GM19328 (cell line): ENCODE measurements at regions not wholly inside any gene's neighbourhood (a gene's known extent, or its start where the extent isn't known, plus 50 kb on each side); places are given as distances from the start of the nearest gene placed in this dataset.

ENCODE experiments used
- ATAC-seq: cut with Tn5 transposase; IDR thresholded peaks from one replicate; pipeline ENCODE4 v1.9.1; 2021; ENCODE audit warnings: mild to moderate bottlenecking, moderate library complexity; ENCODE audit not compliant: unreplicated experiment

DNA sequence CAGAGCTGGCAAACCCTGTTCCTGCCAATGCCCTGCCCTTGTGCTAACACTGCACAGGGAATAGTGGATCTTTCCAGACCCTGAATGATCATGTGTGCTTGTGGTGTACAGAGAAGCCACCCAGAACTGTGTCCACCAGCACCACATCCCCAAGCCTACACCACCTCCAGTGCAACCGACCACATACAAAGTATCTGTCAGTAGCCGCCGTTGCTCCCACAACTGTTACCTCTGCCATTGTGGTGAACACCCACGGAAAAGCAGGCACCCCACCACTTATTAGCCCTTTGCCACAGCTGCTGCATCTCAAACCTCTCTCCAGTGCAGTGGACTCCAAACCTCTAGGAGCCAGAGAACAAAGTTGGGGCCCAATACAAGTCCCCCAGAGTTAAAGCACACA, 1049.6 kb downstream of the TRHDE start:
- ATAC-seq = no peak

DNA sequence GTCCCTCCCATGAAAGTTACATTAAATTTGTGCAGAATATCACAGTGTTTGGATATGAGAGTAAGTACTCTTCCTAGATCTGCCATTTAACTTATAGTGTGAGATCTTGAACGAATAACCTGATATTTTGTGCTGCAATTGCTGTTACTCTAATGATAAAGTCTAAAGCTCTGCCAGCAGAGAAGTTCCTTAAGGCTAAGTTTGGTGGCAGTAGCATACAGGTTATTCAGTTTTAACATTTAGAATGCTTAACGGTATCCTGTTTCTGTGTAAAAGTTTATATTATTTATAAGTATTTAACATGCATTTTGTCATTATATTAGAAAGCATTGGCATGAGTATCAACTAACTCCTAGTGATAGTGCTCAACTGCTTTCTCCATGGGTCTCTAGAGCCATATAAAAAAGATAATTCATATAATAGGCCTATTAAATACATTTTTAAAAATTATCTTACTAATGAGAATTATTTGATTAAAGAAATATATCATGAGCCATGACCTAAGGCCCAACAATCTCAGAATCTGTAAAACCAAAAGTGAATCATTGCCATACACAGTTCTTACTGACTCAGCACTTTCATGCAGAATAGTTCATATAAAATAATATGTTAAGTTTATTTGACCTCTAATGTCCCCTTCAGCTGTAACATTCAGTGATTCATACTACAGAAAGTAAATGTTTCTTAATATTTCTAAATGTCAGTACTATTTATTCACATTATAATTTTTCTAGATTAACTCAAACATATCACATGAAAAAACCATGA, 1058.6 kb downstream of the TRHDE start:
- no peak for ATAC-seq

DNA sequence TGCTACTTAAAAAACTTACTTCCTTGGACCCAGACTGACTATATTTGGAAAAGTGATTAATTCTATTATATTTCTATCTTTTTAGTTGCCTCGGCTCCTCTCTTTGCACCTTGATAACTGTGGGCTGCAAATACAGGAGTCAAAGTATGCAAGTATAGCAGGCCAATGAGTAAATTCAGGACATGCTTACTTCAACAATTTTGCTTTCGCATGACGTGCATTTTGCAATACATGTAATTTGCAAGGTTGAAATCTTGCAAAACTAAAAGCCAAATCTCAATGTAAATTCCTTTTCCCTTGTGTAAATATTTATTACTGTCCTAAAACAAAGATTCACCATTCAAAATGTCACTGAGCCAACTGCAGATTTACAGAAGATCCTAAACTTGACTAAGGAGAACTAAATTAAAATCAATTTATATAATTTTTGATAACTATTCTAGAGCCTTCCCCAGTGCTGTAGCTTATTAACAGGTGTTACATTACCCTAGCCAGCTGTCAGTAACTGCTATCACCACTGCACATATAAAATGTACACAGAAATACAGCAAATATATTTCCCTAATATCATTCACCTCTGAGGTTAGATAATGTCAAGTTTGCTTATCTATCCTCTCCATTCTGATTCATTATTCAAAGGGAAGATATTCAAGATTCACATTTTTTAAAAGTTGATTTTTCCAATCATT, 1069.5 kb downstream of the TRHDE start:
- no peak for ATAC-seq

DNA sequence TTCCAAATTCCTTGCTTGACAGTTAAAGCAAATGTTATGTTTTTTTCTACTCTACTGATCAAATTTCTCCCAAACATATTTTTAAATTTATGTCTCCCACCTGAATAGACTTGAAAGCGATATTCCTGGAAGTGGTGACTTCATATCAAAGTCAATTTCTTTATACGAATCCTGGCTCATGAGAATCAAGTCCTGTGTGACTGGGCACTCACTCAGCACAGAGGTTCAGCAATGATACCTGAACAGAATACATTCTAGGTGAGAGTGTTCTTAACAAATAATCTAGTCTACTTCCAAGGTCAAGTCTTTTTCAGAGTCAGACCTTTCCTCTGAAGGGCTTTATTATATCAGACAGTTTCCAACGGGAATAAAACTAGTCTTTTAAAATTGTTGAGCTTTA, 1070.6 kb downstream of the TRHDE start:
- ATAC-seq = no peak

DNA sequence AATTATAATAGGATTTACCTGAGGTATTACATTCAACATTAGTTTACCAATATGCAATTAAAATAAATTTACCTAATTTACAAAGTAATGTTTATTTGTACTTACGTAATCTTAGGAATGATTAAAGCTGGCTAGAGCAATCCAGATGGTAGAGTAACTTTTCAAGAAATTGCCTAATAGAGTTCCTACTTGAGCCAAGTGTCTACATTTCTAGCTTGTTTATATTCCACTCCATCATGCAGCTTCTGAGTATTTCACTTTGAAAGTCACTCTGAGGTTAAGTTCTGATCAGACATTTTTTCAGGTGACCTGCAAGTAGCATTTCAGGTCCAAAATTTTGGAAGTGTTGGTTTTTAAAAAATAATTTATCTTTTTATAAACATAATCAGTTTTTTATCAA, 1080.7 kb downstream of the TRHDE start:
- ATAC-seq = no peak

DNA sequence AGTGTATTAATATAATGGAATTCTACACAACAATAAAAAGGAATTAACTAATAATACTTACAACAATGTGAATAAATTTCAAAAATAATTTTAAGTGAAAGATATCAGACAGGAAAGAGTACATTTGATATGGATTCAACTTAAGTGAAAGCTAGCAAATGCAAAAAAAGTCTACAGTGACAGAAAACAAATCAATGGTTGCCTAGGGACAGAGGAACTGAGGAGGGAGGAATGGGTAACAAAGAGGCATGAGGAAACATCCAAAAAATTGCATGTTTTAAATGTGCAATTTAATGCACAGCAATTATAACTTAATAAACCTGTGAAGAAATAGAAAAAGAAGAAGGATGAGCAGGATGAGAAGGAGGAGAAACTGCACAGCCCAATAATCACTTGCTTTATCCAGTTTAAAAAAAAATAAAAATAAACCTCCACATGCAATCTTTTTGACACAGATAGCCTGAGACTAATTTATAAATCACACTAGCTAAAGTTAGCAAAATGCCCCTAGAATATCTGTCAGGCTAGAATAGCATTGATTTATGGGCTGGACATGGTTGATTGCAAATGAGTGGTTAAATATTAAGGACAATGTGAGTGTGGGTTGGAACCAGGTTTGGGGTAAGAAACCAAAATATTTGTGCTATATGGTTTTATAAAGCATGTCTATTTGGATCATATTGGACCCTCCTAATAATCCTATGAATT, 1089.1 kb downstream of the TRHDE start:
- ATAC-seq = no peak

DNA sequence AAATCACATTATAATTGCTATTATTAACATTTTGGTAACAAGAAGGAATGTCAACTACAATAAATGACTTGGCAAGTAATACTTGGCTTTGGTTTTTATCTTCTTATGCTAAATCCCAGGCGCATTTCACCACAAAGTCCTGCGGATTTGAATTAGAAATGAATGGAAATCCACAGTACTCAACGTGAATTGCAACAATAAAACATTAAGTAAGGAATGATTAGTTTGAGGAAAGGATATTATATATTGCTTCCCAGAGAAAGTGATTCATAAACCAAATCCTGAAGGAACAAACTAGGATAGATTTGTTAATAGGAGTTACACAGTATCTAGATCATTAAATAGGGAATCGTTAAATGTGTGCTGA, 1089.7 kb downstream of the TRHDE start:
- ATAC-seq = no peak

DNA sequence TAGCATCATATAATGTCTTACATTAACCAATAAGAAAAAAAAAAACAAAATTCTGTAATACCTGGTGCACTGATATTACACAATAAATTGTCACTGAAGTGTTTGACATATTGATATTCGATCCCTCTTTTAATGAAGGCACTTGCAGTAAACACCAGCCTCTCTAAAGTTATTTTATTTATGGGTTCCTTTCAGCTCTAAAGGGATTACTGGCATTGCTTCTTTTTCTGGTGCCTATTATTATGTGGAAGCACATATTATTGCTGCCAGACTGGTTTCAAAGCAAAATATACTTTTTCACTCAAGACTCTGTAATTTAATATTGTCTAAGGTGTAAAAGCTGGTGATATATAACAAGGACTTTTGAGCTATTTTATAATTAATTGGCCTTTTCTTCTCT, 1090.5 kb downstream of the TRHDE start:
- ATAC-seq = no peak

DNA sequence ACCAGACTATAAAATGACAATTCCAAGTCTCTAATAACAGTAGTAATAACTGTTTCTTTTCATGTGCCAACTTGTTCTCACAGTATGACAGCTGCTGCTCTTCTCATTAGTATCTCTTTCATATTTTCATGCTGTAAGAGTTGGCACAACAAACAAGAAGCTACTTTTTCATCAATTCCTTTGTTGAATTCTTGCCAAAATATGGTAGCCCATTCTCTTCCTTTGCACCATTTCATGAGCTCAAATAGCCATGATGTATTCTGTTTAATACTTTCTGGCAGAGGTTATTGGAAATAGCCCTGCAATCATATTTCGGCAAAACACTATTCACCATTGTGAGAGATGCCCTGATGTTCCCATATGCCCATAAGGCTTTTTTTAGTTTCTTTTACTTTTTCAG, 1100.7 kb downstream of the TRHDE start:
- ATAC-seq = no peak

DNA sequence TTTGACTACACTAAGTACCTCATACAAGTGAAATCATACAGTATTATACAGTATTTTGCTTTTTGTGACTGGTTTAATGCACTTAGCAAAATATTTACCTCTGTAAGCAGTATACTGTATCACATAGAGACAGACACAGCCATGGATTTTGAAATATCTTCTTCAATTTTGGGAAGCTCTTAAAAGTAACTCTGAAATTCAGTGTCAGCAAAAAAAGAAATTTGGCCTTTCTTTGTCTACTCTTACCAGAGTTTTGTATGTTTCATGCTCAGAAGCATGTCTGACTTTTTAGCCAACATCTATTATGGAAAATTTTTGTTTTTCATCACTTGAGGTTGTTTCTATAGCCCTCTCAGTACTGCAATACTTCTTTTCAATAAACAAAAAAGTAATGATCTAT, 1102.2 kb downstream of the TRHDE start:
- ATAC-seq = no peak

DNA sequence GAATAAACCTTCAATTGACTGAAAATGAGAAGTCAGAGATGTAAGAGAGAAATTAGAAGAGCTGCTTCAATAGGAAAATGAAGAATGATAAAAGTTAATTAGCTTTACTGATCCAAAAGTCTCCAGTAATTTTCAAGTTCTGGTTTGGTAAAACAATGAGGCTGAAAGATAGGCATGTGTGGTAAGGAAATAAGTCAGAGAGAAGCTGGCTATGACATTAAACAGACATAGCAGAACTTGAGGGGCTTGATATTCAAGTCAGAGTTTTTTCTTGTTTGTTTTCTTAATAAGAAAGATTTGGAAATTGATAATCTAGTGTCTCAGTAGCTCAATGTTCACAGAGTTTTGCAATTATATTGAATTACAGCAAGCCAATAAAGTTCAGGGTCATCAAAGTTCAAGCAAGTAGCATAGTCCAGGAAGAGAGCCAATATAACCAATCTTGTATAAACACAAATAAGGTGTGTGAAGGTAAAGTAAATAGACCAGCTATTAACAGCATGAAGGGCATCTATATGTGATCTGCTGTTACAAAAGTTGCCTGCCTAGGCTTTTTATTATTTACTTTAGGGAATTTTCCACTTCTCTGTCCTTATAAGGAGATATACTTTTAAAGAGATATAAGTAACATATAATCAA, 1111.5 kb downstream of the TRHDE start:
- no peak for ATAC-seq

DNA sequence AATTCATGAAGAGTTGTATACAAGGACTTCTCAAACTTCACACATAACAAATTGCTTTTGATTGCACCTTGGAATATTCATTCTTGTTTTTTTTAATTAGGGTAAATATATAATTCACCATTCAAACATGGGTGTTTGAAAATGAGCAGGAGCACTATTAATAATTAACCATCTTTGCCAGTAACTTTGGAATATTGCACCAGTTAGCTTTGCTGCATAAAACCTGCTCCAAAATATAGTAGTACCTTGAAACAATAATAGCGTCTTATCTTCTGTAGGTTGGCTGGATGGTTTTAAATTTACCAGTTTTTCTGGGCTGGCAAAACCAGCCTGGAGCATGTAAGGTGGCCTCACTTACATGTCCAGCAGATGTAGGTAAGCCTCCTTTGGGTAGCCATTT, 1112.4 kb downstream of the TRHDE start:
- no peak for ATAC-seq

DNA sequence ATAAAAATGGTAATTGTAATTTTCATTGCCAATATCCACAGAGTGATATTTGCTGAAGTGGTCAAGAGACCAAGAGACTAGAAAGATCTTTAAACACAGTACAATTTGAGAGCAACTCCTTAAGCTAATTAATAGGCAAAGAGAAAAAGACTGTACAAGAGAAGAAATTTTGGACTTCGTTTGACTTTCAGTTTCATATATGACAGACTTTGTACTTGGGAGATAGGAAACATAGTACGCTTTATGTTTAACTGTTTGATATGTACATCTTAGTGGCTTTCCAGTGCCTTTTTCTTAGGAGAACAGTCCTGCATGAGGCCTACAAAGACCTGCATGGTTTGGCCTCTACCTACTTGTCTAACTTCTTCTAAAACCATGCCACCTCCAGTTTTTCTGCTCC, 1118.1 kb downstream of the TRHDE start:
- no peak for ATAC-seq

DNA sequence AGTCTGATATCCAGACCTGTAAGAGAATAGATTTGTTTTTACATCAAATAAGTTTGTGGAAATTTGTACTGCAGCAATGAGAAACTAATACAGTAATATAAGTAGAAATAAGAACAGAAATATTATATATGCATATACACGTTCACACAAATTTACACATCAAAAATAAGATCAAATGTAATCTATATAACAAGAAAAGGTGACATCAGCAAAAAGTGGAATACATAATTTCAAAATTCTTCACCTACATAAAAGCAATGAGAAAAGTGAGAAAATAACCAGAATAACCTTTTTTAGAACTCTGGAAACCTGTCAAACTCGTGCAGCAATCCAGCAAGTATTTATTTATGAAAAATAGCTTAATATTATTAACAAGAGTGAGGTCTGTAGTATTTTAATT, 1124.6 kb upstream of the ATXN7L3B start:
- no peak for ATAC-seq

DNA sequence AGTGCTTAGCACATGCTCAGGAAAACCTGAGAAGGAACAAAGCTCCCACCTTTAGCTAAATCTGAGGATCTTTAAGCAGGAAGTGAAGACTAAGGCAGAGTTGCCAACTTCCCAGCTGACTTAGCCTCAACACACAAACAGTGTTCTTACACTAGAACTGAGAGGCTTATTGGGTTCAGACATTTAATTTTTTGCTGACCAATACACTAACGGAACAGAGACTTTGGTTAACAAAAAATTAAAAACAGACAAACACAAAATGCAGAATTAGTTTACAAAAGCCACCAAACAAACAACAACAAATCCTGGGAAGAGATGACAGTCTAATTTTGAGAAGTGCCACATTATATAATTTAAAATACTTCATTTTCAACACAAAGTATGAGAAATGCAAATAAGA, 1123.7 kb upstream of the ATXN7L3B start:
- ATAC-seq = no peak

DNA sequence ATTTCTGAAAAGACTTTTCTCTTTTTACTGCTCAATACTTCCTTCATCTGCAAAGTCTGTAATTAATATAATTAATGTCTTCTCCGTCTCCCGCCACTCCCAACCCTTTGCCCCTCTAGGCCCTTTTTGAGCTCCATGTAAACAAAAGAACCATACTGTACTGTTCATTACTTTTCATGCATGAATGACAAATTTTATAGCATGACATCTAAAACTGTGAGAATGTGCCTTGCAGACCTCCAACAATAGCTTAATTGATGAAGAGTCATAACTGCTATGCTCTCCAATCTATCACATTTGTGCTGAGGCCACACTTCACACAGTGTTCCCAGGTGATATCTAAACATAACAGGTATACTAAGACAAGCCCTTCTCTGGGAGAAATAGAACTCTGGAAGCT, 1122.7 kb upstream of the ATXN7L3B start:
- no peak for ATAC-seq

DNA sequence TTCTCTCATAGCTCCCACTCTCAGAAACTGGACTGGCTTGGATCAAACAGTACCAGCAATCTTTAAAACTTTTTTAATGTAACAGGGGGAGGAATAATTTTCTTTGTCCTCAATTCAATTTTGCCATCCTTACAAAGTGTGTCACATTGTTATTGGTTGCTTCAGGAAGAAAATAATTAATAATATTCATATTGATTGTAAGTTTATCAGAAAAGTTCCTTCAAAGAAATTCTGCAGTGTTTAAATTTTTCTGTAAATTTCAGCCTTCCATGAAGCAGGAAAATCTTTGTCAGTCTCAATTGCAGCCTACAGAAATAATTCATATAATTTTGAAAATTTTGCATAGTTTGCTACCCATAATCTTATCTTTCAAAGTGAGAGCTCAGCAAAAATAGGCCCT, 1119.1 kb upstream of the ATXN7L3B start:
- no peak for ATAC-seq

DNA sequence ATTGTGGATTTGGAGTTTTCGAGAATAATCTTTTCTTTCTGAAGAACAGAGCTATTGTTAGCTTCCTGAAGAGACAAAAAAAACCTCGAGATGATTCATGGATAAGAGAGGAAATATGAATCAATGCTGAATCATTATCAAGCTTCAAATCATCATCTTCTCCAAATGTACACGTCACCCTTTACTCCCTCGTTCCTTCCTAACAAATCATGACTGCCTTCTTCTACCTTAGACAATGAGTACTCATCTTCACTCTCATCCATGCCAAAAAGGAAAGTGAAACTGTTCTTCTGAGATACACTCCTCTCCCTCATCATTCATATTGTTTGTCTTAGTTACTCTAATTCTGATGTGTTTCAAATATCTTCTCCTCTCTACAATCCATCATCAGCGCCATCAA, 1115.8 kb upstream of the ATXN7L3B start:
- ATAC-seq = peak; percentile 61

DNA sequence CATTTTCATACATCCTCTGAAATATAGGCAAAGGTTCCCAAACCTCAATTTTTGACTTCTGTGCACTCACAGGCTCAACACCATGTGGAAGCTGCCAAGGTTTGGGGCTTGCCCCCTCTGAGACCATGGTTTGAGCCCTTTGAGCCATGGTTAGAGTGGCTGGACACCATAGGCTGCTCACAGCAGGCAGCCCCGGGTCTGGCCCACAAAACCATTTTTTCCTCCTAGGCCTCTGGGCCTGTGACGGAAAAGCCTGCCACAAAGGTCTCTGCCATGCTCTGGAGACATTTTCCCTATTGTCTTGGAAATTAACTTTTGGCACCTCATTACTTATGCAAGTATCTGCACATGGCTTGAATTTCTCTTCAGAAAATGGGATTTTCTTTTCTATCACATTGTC, 1113.2 kb upstream of the ATXN7L3B start:
- no peak for ATAC-seq

DNA sequence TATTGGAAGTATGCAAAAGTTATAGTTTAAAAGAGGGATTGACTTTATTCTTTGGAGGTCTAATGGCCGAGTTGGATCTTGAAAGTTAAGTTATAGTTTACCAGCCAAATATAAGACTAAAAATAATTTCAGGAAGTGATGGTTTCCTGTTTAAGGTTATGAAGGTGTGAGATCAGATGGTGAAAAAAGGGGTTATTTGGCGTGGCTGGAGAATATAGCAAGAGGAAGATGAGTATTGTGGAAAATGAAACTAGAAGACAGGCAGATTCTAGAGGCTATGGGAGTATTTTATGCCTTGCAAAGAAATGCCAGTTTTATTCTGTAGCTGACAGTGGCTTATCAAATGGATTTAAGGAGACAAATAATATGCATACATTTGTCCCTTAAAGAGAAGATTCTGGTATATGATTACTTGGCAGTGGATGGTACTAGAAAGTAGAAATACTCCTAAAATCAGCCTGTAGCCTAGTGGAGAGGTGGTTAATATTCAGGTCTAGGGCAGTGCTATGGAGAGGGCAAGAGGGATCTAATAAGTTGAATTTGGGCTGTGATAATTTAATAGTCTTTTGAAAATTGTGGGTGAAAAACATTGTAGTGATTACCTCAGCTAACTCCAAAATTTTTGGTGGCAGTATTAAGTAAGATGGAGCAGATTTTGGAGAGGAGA, 1091.8 kb upstream of the ATXN7L3B start:
- ATAC-seq = peak; percentile 78
